ENCODE measurements at regions not wholly inside any gene's neighbourhood (a gene's known extent, or its start where the extent isn't known, plus 50 kb on each side); places are given as distances from the start of the nearest gene placed in this dataset.

- no peak for FAIRE-seq
These were observed 60.0 kb upstream of the UBE3A start for GRCh38 chr15:25498835-25499234.

GRCh38 chr15:25497934-25498333, 59.1 kb upstream of the UBE3A start:
- no peak for FAIRE-seq

GRCh38 chr15:25493823-25494526, 55.2 kb upstream of the UBE3A start:
- FAIRE-seq: no peak

- FAIRE-seq: no peak
These were observed 53.5 kb upstream of the UBE3A start for GRCh38 chr15:25492315-25492714.
